NCI-H2107 treated with DMSO at 0.1 percent for 48 hours (cell line): ENCODE measurements at regions not wholly inside any gene's neighbourhood (a gene's known extent, or its start where the extent isn't known, plus 50 kb on each side); places are given as distances from the start of the nearest gene placed in this dataset.
"Not testable (repeated sequence)": the region's sequence is repeated elsewhere in the genome, so short reads cannot be mapped to it uniquely, and the experiment has no call there.

Source experiments
- DNase-seq: peaks from one replicate; lab custom pipeline; 2025; ENCODE audit not compliant: unreplicated experiment; lab: John Stamatoyannopoulos, UW

GRCh38 chr15:31433091-31433490, 106.5 kb downstream of the KLF13 start:
- DNase-seq = no peak

GRCh38 chr15:31433574-31433973, 106.9 kb downstream of the KLF13 start:
- no peak for DNase-seq

- DNase-seq = no peak
These were observed 107.6 kb downstream of the KLF13 start for GRCh38 chr15:31434275-31434587.

GRCh38 chr15:31434588-31435260, 108.1 kb downstream of the KLF13 start:
- DNase-seq = no peak

GRCh38 chr15:31435261-31435911, 108.8 kb downstream of the KLF13 start:
- peak; percentile 8 for DNase-seq

- DNase-seq = no peak
These were observed 109.4 kb downstream of the KLF13 start for GRCh38 chr15:31435912-31436628.

GRCh38 chr15:31437686-31438085, 111.1 kb downstream of the KLF13 start:
- DNase-seq = no peak

- peak; percentile 10 for DNase-seq
These were observed 112.1 kb downstream of the KLF13 start for GRCh38 chr15:31438601-31439265.

GRCh38 chr15:31439328-31439727, 112.7 kb downstream of the KLF13 start:
- DNase-seq = no peak

- not testable (repeated sequence) for DNase-seq
These were observed 113.6 kb downstream of the KLF13 start for GRCh38 chr15:31440216-31440615.

- no peak for DNase-seq
These were observed 114.2 kb downstream of the KLF13 start for GRCh38 chr15:31440754-31441311.

- DNase-seq = no peak
These were observed 115.6 kb downstream of the KLF13 start for GRCh38 chr15:31442226-31442625.

- DNase-seq = no peak
These were observed 116.1 kb downstream of the KLF13 start for GRCh38 chr15:31442699-31443111.

GRCh38 chr15:31444844-31445243, 118.2 kb downstream of the KLF13 start:
- no peak for DNase-seq

- DNase-seq = no peak
These were observed 119.9 kb downstream of the KLF13 start for GRCh38 chr15:31446546-31446945.

GRCh38 chr15:31447931-31448634, 121.4 kb downstream of the KLF13 start:
- no peak for DNase-seq

GRCh38 chr15:31448635-31448979, 122.0 kb downstream of the KLF13 start:
- no peak for DNase-seq

GRCh38 chr15:31452595-31453557, 126.2 kb downstream of the KLF13 start:
- DNase-seq = no peak

GRCh38 chr15:31453558-31454318, 127.1 kb downstream of the KLF13 start:
- DNase-seq = no peak
